Activated CD4-positive, alpha-beta T cell treated with anti-CD3 and anti-CD28 coated beads, Interleukin-10, Interleukin-2, amounts not matched to agents 100 ng/mL and 50 ng/mL, durations not matched to agents 16 hours and 8 hours (primary cell): ENCODE measurements at regions not wholly inside any gene's neighbourhood (a gene's known extent, or its start where the extent isn't known, plus 50 kb on each side); places are given as distances from the start of the nearest gene placed in this dataset.
A peak's percentile ranks its signal among the peaks of the same experiment; 100 is the strongest.
"Not testable (repeated sequence)": the region's sequence is repeated elsewhere in the genome, so short reads cannot be mapped to it uniquely, and the experiment has no call there.

Experiments used
- DNase-seq: peaks from one replicate; pipeline ENCODE4 v3.0.0-alpha.2; 2020

- DNase-seq: no peak
These were observed 300.9 kb upstream of the MAP3K7 start for GRCh38 chr6:90887764-90888163.

- no peak for DNase-seq
These were observed 298.8 kb upstream of the MAP3K7 start for GRCh38 chr6:90885611-90886056.

- not testable (repeated sequence) for DNase-seq
These were observed 298.3 kb upstream of the MAP3K7 start for GRCh38 chr6:90885137-90885536.

- no peak for DNase-seq
These were observed 290.7 kb upstream of the MAP3K7 start for GRCh38 chr6:90877616-90878015.

GRCh38 chr6:90874931-90875330 is 288.1 kb upstream of the MAP3K7 start:
- no peak for DNase-seq

GRCh38 chr6:90872981-90873380 is 286.1 kb upstream of the MAP3K7 start:
- no peak for DNase-seq

GRCh38 chr6:90870561-90870960 is 283.7 kb upstream of the MAP3K7 start:
- DNase-seq: no peak

GRCh38 chr6:90868656-90869055 is 281.8 kb upstream of the MAP3K7 start:
- no peak for DNase-seq

GRCh38 chr6:90868256-90868655 is 281.4 kb upstream of the MAP3K7 start:
- no peak for DNase-seq

- DNase-seq: no peak
These were observed 278.6 kb upstream of the MAP3K7 start for GRCh38 chr6:90865513-90865912.

GRCh38 chr6:90863043-90863442 is 276.2 kb upstream of the MAP3K7 start:
- no peak for DNase-seq

GRCh38 chr6:90860822-90861601 is 274.1 kb upstream of the MAP3K7 start:
- DNase-seq: peak; percentile 4

- DNase-seq: no peak
These were observed 272.7 kb upstream of the MAP3K7 start for GRCh38 chr6:90859612-90860011.

- no peak for DNase-seq
These were observed 272.2 kb upstream of the MAP3K7 start for GRCh38 chr6:90859056-90859455.

- DNase-seq: no peak
These were observed 262.8 kb upstream of the MAP3K7 start for GRCh38 chr6:90849686-90850085.

- no peak for DNase-seq
These were observed 260.0 kb upstream of the MAP3K7 start for GRCh38 chr6:90846824-90847223.

- DNase-seq: no peak
These were observed 248.8 kb upstream of the MAP3K7 start for GRCh38 chr6:90835596-90836212.

- no peak for DNase-seq
These were observed 242.4 kb upstream of the MAP3K7 start for GRCh38 chr6:90829311-90829710.

GRCh38 chr6:90820436-90820835 is 233.6 kb upstream of the MAP3K7 start:
- no peak for DNase-seq

- DNase-seq: no peak
These were observed 232.6 kb upstream of the MAP3K7 start for GRCh38 chr6:90819483-90819882.

GRCh38 chr6:90818163-90818562 is 231.3 kb upstream of the MAP3K7 start:
- DNase-seq: no peak

GRCh38 chr6:90816764-90817163 is 229.9 kb upstream of the MAP3K7 start:
- no peak for DNase-seq

- no peak for DNase-seq
These were observed 224.8 kb upstream of the MAP3K7 start for GRCh38 chr6:90811596-90812226.

- no peak for DNase-seq
These were observed 222.2 kb upstream of the MAP3K7 start for GRCh38 chr6:90809035-90809434.
